ENCODE measurements at regions not wholly inside any gene's neighbourhood (a gene's known extent, or its start where the extent isn't known, plus 50 kb on each side); places are given as distances from the start of the nearest gene placed in this dataset.
A peak's percentile ranks its signal among the peaks of the same experiment; 100 is the strongest.

- TF ChIP-seq ELF4 (CRISPR knock-in tag; IDR thresholded peaks at IDR 0.05) (peak; percentile 75; the same call in 1 of the 2 replicates), ZNF212 (CRISPR knock-in tag; IDR thresholded peaks at IDR 0.05) (no peak), ZNF140 (CRISPR knock-in tag; IDR thresholded peaks at IDR 0.05) (no peak), TCFL5 (CRISPR knock-in tag; conservative IDR thresholded peaks at IDR 0.05) (no peak), NFE2L1 (tag; IDR thresholded peaks at IDR 0.05; ENCODE audit: borderline replicate concordance, low read depth) (no peak), ZNF23 (CRISPR knock-in tag; IDR thresholded peaks at IDR 0.05) (no peak), PBX2 (CRISPR knock-in tag; IDR thresholded peaks at IDR 0.05; ENCODE audit: low read depth) (no peak), PBX2 (tag; conservative IDR thresholded peaks at IDR 0.05; ENCODE audit: low read depth) (peak; percentile 51), HMG20B (CRISPR knock-in tag; IDR thresholded peaks at IDR 0.05) (no peak), ELF2 (CRISPR knock-in tag; IDR thresholded peaks at IDR 0.05) (no peak), TFE3 (CRISPR knock-in tag; IDR thresholded peaks at IDR 0.05) (no peak), MXD1 (CRISPR knock-in tag; IDR thresholded peaks at IDR 0.05; ENCODE audit: borderline replicate concordance, poor library complexity, severe bottlenecking) (no peak), SMC3 (conservative IDR thresholded peaks at IDR 0.05; ENCODE audit: insufficient read depth, low read depth, low read length) (no peak), RBFOX2 (IDR thresholded peaks at IDR 0.05; ENCODE audit: low read depth, low read length) (no peak), NKRF (IDR thresholded peaks at IDR 0.05; ENCODE audit: borderline replicate concordance) (no peak), CTBP1 (IDR thresholded peaks at IDR 0.05; ENCODE audit: borderline replicate concordance) (no peak), ZNF121 (CRISPR knock-in tag; conservative IDR thresholded peaks at IDR 0.05) (no peak), ZBTB17 (CRISPR knock-in tag; IDR thresholded peaks at IDR 0.05) (no peak), BRD9 (IDR thresholded peaks at IDR 0.05; ENCODE audit: low read depth, partially characterized antibody) (no peak), MYBL2 (IDR thresholded peaks at IDR 0.05; ENCODE audit: low read depth) (no peak; the same call in 1 of the 2 replicates), MYBL2 (CRISPR knock-in tag; IDR thresholded peaks at IDR 0.05; ENCODE audit: borderline replicate concordance) (no peak), GATA2 (CRISPR knock-in tag; IDR thresholded peaks at IDR 0.05) (no peak), YY1 (IDR thresholded peaks at IDR 0.05; ENCODE audit: borderline replicate concordance in 1 of 3, control insufficient read depth in 1 of 3, extremely low read depth in 1 of 3, insufficient read depth in 3 of 3, insufficient read length in 1 of 3, insufficient replicate concordance in 2 of 3, low read depth in 1 of 3, low read length in 2 of 3) (no peak), YBX1 (IDR thresholded peaks at IDR 0.05) (no peak)
These were observed 131.9 kb upstream of the LYPLAL1 start (continued) for GRCh38 chr1:219041818-219042217.
